HG03196 (cell line): ENCODE measurements at regions not wholly inside any gene's neighbourhood (a gene's known extent, or its start where the extent isn't known, plus 50 kb on each side); places are given as distances from the start of the nearest gene placed in this dataset.
"Not testable (repeated sequence)": the region's sequence is repeated elsewhere in the genome, so short reads cannot be mapped to it uniquely, and the experiment has no call there.

Source experiments
- ATAC-seq: cut with Tn5 transposase; IDR thresholded peaks from one replicate; pipeline ENCODE4 v1.9.1; 2021; ENCODE audit not compliant: unreplicated experiment

- no peak for ATAC-seq
Observed at GRCh38 chr2:144936442-144936841, 416.5 kb upstream of the ZEB2 start.

DNA sequence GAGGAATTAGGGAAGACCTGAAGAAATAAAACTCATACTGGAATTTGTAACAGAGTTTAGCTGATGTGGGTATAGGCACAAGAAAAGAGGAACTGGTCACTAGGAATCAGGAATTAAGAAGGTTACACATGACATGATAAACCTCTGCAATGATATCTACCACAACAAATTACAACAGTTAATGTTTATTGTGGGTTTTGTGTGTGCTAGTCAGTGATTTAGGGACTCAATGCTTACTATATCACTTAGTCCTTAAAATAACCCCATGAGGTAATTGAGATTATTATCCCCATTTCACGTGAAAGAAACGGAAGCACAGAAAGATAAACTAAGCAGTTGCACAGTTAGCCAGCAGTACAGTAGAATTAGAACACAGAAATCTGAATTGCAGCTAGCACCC is 415.8 kb upstream of the ZEB2 start:
- ATAC-seq = no peak

- no peak for ATAC-seq
Observed at GRCh38 chr2:144935191-144935590, 415.3 kb upstream of the ZEB2 start.

- ATAC-seq = no peak
Observed at GRCh38 chr2:144931960-144932359, 412.0 kb upstream of the ZEB2 start.

- no peak for ATAC-seq
Observed at GRCh38 chr2:144931480-144931879, 411.6 kb upstream of the ZEB2 start.

DNA sequence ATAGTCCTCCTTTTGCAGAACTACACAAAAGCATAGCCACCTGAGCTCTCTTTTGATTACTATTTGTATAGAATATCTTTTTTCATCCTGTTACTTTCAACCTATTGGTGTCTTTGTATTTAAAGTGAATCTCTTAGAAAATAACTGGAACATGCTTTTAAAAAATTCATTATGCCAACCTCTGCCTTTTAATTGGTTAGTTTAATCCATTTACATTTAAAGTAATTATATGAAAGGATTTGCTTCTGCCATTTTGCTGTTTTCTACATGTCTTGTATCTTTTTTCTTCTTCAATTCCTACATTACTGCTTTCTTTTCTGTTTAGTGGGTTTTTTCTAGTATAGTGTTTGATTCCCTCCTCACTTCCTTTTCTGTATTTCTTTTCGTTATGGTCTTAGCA is 407.5 kb upstream of the ZEB2 start:
- ATAC-seq = no peak

- ATAC-seq = no peak
Observed at GRCh38 chr2:144925886-144926285, 406.0 kb upstream of the ZEB2 start.

DNA sequence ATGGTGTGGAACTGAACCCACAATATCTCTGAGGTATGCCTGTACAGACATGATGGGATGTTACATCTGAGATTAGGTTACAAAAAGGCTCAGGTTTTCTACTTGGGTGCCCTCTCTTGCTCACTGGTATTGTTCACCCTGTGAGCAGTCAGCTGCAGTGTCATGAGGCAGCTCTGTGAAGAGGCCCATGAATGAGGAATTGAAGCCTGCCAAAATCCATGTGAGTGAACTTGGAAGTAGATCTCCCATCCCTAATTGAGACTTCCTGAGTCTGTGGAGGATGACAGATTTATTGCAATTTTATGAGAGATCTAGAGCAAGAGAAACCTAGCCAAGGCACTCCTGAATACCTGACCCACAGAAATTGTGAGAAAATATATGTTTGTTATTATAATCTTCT is 404.9 kb upstream of the ZEB2 start:
- ATAC-seq = no peak

DNA sequence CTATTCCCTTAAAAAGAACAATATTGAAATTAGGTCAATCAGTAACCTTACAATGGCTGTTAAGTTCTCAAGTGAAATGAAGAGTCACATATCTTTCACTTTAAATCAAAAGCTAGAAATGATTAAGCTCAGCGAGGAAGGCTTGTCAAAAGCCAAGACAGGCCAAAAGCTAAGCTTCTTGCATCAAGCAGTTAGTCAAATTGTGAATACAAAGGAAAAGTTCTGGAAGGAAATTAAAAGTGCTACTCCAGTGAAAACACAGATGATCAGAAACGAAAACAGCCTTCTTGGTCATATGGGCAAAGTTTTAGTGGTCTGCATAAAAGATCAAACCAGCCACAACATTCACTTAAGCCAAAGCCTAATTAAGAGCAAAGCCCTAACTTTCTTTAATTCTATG is 402.6 kb upstream of the ZEB2 start:
- ATAC-seq = no peak

GRCh38 chr2:144920755-144921530 is 401.0 kb upstream of the ZEB2 start:
- ATAC-seq = no peak

DNA sequence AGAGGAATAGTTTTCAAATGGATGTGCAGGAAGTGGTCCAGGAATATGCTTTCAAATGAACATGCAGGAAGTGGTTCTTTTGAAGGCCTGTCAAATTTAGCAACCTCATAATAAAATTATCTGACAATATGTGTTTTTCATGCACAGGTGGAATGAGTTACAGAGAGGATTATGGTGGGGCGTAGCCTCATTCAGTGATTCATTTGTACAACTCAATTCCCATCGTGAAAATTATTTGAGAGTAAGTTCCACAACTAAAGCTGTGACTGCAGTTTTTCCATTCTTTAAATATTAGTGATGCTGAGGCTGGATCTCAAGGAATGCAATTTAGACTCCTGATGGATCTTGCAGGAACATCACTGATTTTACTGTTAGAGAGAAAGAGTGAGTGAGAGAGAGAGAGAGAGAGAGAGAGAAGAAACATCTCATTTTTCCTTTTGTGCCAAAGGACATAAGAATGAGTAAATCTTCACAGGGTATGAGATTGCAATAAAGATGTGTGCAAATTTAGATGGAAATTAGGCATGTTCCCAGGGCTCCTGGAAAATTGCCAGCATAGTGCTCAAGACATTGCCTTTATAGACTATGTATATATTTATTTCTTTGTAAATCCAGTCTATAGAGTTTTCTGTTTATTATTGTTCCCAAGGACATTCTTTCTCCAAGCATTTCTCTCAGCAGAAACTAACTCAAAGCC is 394.9 kb upstream of the ZEB2 start:
- ATAC-seq = no peak

- no peak for ATAC-seq
Observed at GRCh38 chr2:144914113-144914512, 394.2 kb upstream of the ZEB2 start.

DNA sequence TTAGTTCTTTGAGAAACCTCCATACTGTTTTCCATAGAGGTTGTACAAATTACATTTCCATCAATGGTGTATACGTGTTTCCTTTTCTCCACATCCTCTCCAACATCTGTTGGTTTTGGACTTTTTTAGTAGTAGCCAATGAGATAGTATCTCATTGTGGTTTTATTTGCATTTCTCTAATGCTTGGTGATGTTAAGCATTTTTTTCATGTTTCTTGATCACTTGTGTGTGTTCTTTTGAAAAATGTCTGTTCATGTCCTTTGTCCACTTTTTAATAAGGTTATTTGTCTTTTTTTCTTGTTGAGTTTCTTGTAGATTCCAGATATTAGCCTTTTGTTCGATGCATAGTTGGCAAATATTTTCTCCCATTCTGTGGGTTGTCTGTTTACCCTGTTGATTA is 392.3 kb upstream of the ZEB2 start:
- no peak for ATAC-seq

- ATAC-seq = no peak
Observed at GRCh38 chr2:144905956-144906355, 386.0 kb upstream of the ZEB2 start.

DNA sequence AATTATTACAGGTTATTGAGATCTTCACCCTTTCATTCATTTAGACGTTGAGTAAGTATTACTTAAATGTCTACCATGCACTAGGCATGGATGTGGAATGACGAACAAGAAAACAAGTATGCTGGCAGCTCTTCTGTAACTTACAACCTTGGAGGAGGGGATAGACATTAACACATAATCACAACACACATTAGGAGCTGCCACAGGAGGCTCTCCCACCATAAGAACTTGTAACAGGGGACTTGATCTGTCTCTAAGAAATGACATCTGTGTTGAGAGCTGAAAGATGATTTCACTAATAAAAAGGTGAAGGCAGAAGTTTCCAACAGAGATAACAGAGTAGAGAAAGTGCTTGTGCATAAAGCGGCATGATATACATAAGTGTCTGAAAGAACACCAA is 384.7 kb upstream of the ZEB2 start:
- ATAC-seq = no peak

- not testable (repeated sequence) for ATAC-seq
Observed at GRCh38 chr2:144903045-144903444, 383.1 kb upstream of the ZEB2 start.

DNA sequence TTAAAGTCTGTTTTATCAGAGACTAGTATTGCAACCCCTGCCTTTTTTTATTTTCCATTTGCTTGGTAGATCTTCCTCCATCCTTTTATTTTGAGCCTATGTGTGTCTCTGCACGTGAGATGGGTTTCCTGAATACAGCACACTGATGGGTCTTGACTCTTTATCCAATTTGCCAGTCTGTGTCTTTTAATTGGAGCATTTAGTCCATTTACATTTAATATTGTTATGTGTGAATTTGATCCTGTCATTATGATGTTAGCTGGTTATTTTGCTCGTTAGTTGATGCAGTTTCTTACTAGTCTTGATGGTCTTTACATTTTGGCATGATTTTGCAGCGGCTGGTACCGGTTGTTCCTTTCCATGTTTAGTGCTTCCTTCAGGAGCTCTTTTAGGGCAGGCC is 381.5 kb upstream of the ZEB2 start:
- not testable (repeated sequence) for ATAC-seq

DNA sequence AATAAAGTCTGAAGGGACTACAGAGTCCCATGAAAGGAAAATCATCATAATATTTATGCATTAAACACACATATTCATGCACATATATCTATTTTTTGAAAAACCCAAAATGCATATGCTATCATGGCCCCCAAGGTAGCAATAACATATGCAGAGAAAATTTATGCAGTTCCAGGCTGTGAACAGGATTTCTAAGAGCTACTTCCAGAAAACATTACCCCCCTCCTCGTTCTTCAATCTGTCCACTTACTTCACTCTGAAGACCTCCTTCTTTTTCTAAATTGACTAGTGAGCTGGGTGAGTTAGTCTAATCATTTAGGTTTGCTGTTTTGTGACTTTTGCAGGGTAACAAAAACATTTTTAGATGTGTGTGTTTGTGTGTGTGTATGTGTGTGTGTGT is 376.4 kb upstream of the ZEB2 start:
- ATAC-seq = no peak

DNA sequence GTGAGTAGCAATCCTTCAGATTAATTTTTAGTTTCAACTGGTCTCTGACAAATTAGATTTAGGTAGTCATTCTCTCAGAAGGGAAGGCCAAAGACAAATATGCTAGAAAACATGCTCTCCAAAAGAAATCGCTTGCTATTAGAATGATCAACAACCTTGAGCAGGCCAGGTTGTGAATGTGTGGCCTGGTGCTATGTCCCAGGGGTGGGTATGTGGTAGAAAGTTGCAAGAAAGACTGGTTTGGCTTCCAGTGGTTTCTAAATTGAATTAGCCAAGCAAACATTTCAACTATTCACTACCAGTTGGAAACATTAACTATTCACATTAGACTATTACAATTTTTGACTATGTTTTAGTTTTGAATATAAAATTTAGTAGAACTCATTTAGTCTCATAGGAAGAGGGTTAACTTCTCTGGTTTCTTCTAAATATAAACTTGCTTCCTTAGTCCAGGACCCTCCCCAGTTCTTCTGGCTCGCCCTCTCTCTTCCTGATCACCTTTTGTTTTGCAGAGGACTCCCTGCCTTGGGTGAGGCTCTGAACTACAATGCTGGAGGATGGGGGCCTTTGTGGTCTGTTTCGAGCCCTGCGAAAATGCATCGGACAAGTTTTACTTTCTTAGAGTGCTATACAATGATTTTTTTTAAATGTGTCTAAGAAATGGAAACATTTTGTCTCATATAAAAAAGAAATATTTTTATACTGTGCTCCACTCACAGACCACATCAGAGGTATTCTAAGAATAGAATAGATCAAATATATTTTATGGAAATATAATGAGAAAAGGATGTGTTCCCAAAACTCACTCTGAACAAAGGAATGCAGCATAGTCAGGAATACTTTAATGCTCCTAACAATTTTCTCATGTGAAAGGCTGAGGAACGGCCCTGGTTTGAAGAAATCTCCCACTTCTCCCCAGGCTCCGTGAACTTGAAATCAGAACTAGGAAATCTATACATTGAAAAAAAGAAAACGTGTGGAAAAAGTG is 375.0 kb upstream of the ZEB2 start:
- no peak for ATAC-seq

DNA sequence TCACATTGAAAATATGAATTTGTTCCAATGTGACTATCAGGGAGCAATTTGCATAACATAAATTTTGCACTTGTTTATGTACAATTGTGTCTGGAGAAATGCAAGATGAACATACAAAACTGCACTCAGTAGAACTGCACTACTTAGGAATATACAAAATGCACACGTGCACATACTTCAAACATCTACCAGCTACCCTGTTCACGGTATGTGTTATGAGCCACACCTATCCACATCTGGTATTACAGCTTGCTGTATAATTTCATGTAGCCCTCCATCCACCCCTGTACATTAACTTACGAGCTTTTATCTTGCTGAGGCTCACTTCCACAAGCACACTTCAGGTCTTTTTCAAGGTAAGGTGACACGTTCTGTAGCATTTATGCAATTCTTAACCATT is 373.5 kb upstream of the ZEB2 start:
- no peak for ATAC-seq

- no peak for ATAC-seq
Observed at GRCh38 chr2:144890828-144891227, 370.9 kb upstream of the ZEB2 start.

DNA sequence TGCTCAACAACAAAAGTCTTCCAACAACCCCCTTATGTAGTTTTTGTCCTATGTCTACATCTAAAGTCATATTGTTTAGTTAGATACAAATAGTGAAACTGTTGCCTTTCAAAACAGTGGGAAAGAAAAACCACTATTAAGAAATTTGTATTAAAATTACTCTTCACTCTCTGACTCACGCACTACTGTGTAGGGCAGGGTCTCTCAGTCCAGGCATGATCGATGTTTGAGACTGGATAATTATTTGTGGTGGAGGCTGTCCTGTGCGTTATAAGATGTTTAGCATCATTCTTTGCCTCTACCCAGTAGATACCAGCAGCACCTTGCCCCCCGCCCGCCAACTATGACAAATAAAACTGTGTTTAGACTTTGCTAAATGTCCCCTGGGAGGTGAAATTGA is 369.4 kb upstream of the ZEB2 start:
- no peak for ATAC-seq
